Pancreas (tissue), 10 donors: ENCODE measurements at regions not wholly inside any gene's neighbourhood (a gene's known extent, or its start where the extent isn't known, plus 50 kb on each side); places are given as distances from the start of the nearest gene placed in this dataset.
A peak's percentile ranks its signal among the peaks of the same experiment; 100 is the strongest.

Experiments used
- ATAC-seq, 4 donors: fragments of 200-7000 bp; cut with Tn5 transposase; one replicate each; pipeline versions ENCODE4 v1.8.0 to v1.9.1; 2020; ENCODE audit warnings: mild to moderate bottlenecking in 4 of 4, moderate library complexity in 4 of 4
- DNase-seq, 6 donors: peaks; one replicate each; pipeline ENCODE4 v3.0.0-alpha.2; 2020
- FAIRE-seq: peaks from 2 replicates; lab custom pipeline; 2012; peaks lifted over from hg19 to GRCh38; lab: Jason Lieb, UNC
- H3K27ac ChIP-seq, 4 donors: fragments of 200-600 bp; sonication (generic); 1 replicate in 3 of 4; 2 replicates in 1 of 4; pipeline versions ENCODE4 v1.5.0 to v1.8.0; 2020
- H3K27me3 ChIP-seq, 4 donors: fragments of 200-600 bp; one replicate each; pipeline ENCODE4 v1.8.0; 2021
- H3K36me3 ChIP-seq, 3 donors: fragments of 200-600 bp; sonication (generic) in 1 of 3; one replicate each; pipeline versions ENCODE4 v1.5.0 to v1.8.0; 2020 to 2021
- H3K4me1 ChIP-seq, 3 donors: fragments of 200-600 bp; one replicate each; pipeline ENCODE4 v1.8.0; 2021
- H3K4me3 ChIP-seq, 4 donors: fragments of 200-600 bp; sonication (generic) in 2 of 4; one replicate each; pipeline versions ENCODE4 v1.5.0 to v1.8.0; 2020 to 2021
- H3K9me3 ChIP-seq, 4 donors: fragments of 200-600 bp; one replicate each; pipeline ENCODE4 v1.8.0; 2021
- WGBS, 2 donors: extraction: QIAGEN DNeasy Blood & Tissue Kit; methylation state at CpG; one replicate each; pipeline ENCODE4 v1.1.7; 2013; 5-methylcytosine and 5-hydroxymethylcytosine counted together
- intact Hi-C, 3 donors: fragments of 100-400 bp; cut with DNase I; formaldehyde crosslinking; loops; one replicate each; pipeline versions ENCODE4 v1.11.1 to v1.14.2; 2022
- TF ChIP-seq, protein P1 (sequence below), 4 donors: fragments of 200-600 bp; sonication (generic) in 3 of 4; IDR thresholded peaks; one replicate each; pipeline versions ENCODE4 v1.5.0 to v1.8.0; 2021; ENCODE audit warnings: antibody characterized with exemption in 4 of 4
- donor health status: healthy with polysubstance abuse.
- donor health status: DM: no; HTN: no; CAD: no; lungs with moderate emphysema.
- donor health status: DM: no; HTN: no; CAD: no.
- donor health status: control.
- donor health status: control.
- donor health status: Bipolar disorder and iron deficiency.
- donor health status: DM: yes; HTN: yes; CAD: no.
- donor health status: DM: no; HTN: no; CAD: no.
- donor health status: DM: no; HTN: no; CAD: no.
- donor health status: DM: yes; HTN: yes; CAD: no.

DNA sequence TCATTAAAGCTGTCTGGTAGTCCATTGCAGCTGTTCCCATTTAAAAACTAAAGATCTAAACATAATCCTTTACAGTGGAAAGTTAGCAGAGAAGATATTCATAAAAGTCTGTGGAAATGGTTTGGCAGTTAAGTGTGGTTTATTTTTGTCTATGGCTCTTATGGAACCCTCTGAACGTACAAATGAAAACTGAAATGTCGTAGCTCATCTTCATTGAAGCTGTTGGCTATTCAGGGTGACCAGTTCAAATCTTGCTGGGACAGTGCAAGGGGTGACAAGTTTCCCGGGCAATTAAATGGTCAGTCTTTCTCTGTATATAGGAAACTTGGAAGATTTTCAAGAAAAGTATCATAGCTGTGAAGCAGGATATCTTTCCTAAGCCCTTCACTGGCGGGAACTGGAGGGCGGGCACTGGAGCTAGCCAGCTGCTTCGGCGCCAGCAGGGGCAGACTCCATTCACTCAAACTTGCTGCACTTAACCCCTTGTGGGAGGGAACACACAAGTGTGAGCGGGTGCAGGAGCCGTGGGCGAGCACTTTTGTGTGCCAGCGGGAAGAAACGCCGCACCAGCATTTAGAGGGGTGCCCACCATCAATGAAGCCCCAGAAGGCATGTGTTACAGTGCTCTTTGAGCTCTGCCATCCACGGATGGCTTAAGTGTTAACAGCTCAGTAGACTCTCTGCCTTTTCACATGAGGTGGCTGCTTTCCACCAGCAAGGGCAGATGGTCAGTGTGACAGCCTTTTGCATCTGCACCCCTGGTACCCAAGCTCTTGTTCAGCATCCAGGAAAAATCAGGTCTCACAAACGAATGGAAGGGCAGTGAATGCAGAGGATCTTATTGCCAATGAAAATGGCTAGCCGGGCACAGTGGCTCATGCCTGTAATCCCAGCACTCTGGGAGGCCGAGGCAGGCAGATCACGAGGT, 232.1 kb upstream of the KAZN start:
- peak in 1 of 4 donors; percentile 54 for ATAC-seq
- no peaks in the 10 kb centered on the region for H3K36me3 ChIP-seq
- no peak for DNase-seq
- H3K4me1 ChIP-seq = no peaks in the 10 kb centered on the region
- intact Hi-C loops = no loop called here
- no peak overlapping the region for H3K4me3 ChIP-seq
- no peak overlapping the region for H3K27ac ChIP-seq
- no peaks in the 10 kb centered on the region for H3K27me3 ChIP-seq
- H3K9me3 ChIP-seq = no peaks in the 10 kb centered on the region
- FAIRE-seq = no peak
- TF ChIP-seq, protein P1, sequence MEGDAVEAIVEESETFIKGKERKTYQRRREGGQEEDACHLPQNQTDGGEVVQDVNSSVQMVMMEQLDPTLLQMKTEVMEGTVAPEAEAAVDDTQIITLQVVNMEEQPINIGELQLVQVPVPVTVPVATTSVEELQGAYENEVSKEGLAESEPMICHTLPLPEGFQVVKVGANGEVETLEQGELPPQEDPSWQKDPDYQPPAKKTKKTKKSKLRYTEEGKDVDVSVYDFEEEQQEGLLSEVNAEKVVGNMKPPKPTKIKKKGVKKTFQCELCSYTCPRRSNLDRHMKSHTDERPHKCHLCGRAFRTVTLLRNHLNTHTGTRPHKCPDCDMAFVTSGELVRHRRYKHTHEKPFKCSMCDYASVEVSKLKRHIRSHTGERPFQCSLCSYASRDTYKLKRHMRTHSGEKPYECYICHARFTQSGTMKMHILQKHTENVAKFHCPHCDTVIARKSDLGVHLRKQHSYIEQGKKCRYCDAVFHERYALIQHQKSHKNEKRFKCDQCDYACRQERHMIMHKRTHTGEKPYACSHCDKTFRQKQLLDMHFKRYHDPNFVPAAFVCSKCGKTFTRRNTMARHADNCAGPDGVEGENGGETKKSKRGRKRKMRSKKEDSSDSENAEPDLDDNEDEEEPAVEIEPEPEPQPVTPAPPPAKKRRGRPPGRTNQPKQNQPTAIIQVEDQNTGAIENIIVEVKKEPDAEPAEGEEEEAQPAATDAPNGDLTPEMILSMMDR (IDR thresholded peaks at IDR 0.05) = no peak
- WGBS, 2 donors = 24 to 26% methylated on average over 18 of the region's 18 CpGs

DNA sequence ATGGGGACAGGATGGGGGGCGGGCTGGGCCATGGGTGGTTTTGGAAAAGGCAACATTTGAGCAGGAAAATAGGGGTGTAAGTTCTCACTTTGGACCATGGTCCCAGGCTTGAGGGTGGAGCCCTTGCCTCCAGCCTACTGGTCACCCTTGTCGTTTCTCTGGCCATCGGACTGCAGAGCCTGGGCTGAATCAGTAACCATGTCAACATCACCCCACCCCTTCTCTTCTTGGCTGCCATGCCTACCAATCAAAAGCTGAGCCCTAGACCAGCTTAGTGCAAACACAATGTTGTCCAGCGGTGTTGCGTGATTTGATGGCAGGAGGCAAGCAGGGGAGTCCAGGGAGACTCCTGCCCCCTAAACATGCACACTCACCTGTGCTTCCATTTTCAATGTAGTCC, 231.0 kb upstream of the KAZN start:
- no peak overlapping the region for H3K4me3 ChIP-seq
- no peak for DNase-seq
- no peak overlapping the region for H3K27ac ChIP-seq
- no peak for FAIRE-seq
- ATAC-seq = no peak
- H3K27me3 ChIP-seq = no peaks in the 10 kb centered on the region
- intact Hi-C loops = no loop called here
- no peaks in the 10 kb centered on the region for H3K9me3 ChIP-seq
- no peaks in the 10 kb centered on the region for H3K36me3 ChIP-seq
- TF ChIP-seq, protein P1 (IDR thresholded peaks at IDR 0.05) = no peak
- 34 to 41% methylated on average over 5 of the region's 5 CpGs for WGBS, 2 donors
- no peaks in the 10 kb centered on the region for H3K4me1 ChIP-seq

DNA sequence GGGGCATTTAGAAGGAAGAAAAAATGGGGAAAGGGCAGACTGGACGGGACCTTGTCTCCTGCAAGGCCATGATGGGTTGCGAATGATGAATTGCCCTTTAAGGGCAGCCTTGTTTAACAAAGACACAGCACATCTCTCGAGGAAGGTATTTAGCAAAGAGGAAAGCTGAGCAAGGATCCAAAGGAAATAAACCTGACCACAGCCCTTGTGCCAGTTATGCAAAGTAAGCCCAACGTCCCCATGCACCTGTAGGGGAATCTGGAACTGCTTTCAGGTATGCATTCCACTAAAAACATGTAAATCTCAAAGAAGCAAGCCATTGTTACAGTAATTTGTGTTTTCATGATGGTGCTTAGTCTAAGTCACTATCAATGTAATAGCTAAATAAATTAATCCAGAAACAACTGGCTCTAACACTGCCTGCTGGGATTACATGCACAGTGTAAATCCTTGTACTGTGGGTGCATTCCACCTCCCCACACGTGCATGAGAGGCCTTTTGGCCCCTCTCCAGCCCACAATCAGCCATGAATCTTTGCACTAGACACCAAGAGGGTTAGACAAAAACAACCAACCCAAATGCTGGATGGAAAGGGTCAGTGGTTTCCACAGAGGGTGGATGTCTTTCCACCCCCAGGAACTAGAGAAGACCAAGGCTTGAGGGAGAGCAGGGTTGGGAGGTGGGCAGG, 228.8 kb upstream of the KAZN start:
- no peaks in the 10 kb centered on the region for H3K9me3 ChIP-seq
- ATAC-seq (no peak), DNase-seq (no peak), FAIRE-seq (no peak)
- WGBS, 2 donors = 30 to 32% methylated on average over 5 of the region's 5 CpGs
- H3K36me3 ChIP-seq = no peaks in the 10 kb centered on the region
- H3K27me3 ChIP-seq = no peaks in the 10 kb centered on the region
- intact Hi-C loops = no loop called here
- no peak overlapping the region for H3K27ac ChIP-seq
- TF ChIP-seq, protein P1 (IDR thresholded peaks at IDR 0.05) = no peak
- H3K4me1 ChIP-seq = no peaks in the 10 kb centered on the region
- H3K4me3 ChIP-seq = no peak overlapping the region

DNA sequence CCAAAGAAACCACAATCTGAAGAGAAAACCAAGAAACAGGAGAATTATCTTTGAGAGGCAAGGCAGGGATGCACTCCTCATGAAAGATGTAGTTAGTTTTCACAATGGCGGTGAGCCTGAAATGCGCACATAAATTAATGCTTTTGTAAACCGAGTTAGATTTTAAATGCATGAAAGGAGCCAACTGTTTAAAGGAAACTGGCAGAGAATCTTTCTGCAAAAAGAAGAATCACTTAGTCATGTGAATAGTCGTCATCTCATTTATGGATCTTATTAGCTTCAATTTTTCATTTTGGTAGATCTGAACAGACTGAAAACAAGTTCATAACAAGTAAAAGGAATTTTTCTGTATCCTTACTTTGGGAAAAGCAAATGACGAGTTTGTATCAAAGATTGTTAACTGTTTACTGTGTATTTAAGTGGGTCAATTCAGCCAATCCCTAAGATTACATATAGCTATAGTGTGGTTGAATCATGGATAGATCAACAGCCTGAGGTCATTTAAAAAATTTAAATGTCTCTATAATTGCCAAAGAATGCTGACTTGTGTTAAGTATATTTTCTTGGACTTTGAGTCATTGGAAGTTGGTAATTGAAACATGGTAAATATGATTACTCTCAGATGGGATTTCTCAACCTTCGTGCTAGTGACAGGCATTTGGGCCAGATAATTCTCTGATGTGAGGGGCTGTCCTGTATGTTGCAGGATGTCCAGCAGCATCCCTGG, 226.6 kb upstream of the KAZN start:
- intact Hi-C loops = no loop called here
- Histone ChIP-seq H3K4me3 (no peak overlapping the region), H3K36me3 (no peaks in the 10 kb centered on the region), H3K27ac (no peak overlapping the region), H3K9me3 (no peaks in the 10 kb centered on the region), H3K27me3 (no peaks in the 10 kb centered on the region), H3K4me1 (no peaks in the 10 kb centered on the region)
- ATAC-seq (no peak), FAIRE-seq (no peak), DNase-seq (no peak)
- WGBS, 2 donors = 56 to 59% methylated on average over 6 of the region's 6 CpGs
- TF ChIP-seq, protein P1 (IDR thresholded peaks at IDR 0.05) = no peak
